ENCODE measurements at regions not wholly inside any gene's neighbourhood (a gene's known extent, or its start where the extent isn't known, plus 50 kb on each side); places are given as distances from the start of the nearest gene placed in this dataset.
"Not testable (repeated sequence)": the region's sequence is repeated elsewhere in the genome, so short reads cannot be mapped to it uniquely, and the experiment has no call there.

- intact Hi-C loops (cut with micrococcal nuclease): no loop called here
- Mint-ChIP-seq H3K4me3 (no peak overlapping the region), H3K36me3 (ENCODE audit: low read depth) (no peaks in the 10 kb centered on the region), H3K27ac (no peak overlapping the region), H3K4me1 (ENCODE audit: low read depth) (peaks cover 24% of the 10 kb centered on the region), H3K27me3 (peaks cover 2% of the 10 kb centered on the region), H3K9me3 (no peaks in the 10 kb centered on the region)
- ChIA-PET CTCF (interaction anchor here (1.1 to 1.5 kb wide), 3 partner anchors 8 to 58 kb away, joined by 3 to 4 read pairs (median 3); no protein-coding TSS in a partner anchor), POLR2A (interaction anchor here (1.2 kb wide), 1 partner anchor 195 kb away, joined by 4 read pairs; no protein-coding TSS in a partner anchor)
- no peak for DNase-seq
- TF ChIP-seq, protein P1, sequence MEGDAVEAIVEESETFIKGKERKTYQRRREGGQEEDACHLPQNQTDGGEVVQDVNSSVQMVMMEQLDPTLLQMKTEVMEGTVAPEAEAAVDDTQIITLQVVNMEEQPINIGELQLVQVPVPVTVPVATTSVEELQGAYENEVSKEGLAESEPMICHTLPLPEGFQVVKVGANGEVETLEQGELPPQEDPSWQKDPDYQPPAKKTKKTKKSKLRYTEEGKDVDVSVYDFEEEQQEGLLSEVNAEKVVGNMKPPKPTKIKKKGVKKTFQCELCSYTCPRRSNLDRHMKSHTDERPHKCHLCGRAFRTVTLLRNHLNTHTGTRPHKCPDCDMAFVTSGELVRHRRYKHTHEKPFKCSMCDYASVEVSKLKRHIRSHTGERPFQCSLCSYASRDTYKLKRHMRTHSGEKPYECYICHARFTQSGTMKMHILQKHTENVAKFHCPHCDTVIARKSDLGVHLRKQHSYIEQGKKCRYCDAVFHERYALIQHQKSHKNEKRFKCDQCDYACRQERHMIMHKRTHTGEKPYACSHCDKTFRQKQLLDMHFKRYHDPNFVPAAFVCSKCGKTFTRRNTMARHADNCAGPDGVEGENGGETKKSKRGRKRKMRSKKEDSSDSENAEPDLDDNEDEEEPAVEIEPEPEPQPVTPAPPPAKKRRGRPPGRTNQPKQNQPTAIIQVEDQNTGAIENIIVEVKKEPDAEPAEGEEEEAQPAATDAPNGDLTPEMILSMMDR (IDR thresholded peaks at IDR 0.05): no peak
- no peak for ATAC-seq
Measured at GRCh38 chr2:136314240-136314639, 196.3 kb upstream of the CXCR4 start.

GRCh38 chr2:136312568-136312967 is 194.6 kb upstream of the CXCR4 start:
- CTCF ChIA-PET; H3K9me3 Mint-ChIP-seq; H3K27ac Mint-ChIP-seq; H3K27me3 Mint-ChIP-seq; intact Hi-C loops (cut with micrococcal nuclease); DNase-seq; H3K36me3 Mint-ChIP-seq (ENCODE audit: low read depth); H3K4me3 Mint-ChIP-seq; POLR2A ChIA-PET; ATAC-seq: not testable (repeated sequence)
- H3K4me1 Mint-ChIP-seq (ENCODE audit: low read depth): peaks cover 21% of the 10 kb centered on the region

GRCh38 chr2:136310797-136311603 is 193.1 kb upstream of the CXCR4 start:
- no peaks in the 10 kb centered on the region for H3K36me3 Mint-ChIP-seq (ENCODE audit: low read depth)
- CTCF ChIA-PET: interaction anchor here (0.7 to 1.7 kb wide), 9 partner anchors 9 to 177 kb away, joined by 3 to 7 read pairs (median 4); no protein-coding TSS in a partner anchor

DNA sequence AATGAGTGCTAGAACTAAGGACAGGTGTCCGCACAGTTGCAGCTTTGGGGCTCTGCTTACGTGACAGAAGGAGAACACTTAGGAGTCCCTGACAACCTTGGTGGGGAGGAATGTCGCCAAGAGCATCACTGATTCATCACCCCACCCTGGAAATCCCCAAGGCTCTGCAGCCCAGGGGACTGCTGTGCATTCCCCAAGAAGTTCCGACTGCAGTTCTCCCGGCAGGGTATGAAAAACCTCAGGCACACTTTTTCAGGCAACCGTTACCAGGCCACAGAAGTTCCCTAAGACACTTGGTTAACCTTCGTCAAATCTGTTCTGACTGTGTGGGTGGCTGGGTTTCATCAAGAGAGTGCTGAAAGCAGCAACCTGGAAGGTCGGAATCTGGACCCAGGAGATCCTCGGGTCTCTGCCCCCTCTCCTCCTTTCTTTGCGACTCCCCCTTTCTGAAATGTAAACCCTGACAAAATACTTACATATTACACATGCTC is 192.1 kb upstream of the CXCR4 start:
- CTCF ChIA-PET: interaction anchor here (0.7 to 1.7 kb wide), 7 partner anchors 8 to 176 kb away, joined by 3 to 7 read pairs (median 4); no protein-coding TSS in a partner anchor

More at GRCh38 chr2:136310797-136311603, 193.1 kb upstream of the CXCR4 start:
- peak; percentile 90 for ATAC-seq
- H3K4me3 Mint-ChIP-seq: peak overlapping the region; percentile 22
- TF ChIP-seq, protein P1 (IDR thresholded peaks at IDR 0.05): no peak
- H3K4me1 Mint-ChIP-seq (ENCODE audit: low read depth): peaks cover 25% of the 10 kb centered on the region
- intact Hi-C loops (cut with micrococcal nuclease): no loop called here
- peak; percentile 64 for DNase-seq
- no peaks in the 10 kb centered on the region for H3K9me3 Mint-ChIP-seq
- peaks cover under 1% of the 10 kb centered on the region for H3K27me3 Mint-ChIP-seq
- peak overlapping the region; percentile 88 for H3K27ac Mint-ChIP-seq
- POLR2A ChIA-PET: interaction anchor here (0.9 to 1.4 kb wide), 5 partner anchors 9 to 98 kb away, joined by 3 to 5 read pairs (median 4); no protein-coding TSS in a partner anchor

DNA sequence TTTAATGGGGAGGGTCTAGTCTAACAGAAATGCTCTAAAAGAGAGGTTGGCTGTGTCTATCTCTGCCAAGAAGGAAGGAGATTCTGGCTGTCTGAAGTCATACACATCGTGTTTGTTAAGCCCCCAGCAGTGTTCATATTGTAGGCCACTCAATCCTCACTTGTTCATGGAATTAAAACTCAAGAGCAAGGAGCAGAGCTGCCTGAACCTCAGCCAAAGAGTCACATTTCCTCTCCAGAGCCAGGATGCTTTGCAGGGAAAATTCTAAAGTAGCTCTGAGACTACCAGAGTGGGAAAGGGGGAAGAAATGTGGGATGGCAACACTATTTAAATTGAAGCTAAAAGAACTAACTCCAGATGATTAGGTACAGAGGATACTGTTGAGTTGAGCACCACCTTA is 190.7 kb upstream of the CXCR4 start:
- Mint-ChIP-seq H3K9me3 (no peaks in the 10 kb centered on the region), H3K27me3 (no peaks in the 10 kb centered on the region), H3K36me3 (ENCODE audit: low read depth) (no peaks in the 10 kb centered on the region), H3K4me3 (no peak overlapping the region), H3K27ac (no peak overlapping the region), H3K4me1 (ENCODE audit: low read depth) (peaks cover 36% of the 10 kb centered on the region)
- no peak for DNase-seq
- intact Hi-C loops (cut with micrococcal nuclease): no loop called here
- TF ChIP-seq, protein P1 (IDR thresholded peaks at IDR 0.05): no peak
- no peak for ATAC-seq
- ChIA-PET CTCF (interaction anchor here (0.6 to 1.9 kb wide), 2 partner anchors 173 to 250 kb away, joined by 3 to 4 read pairs; no protein-coding TSS in a partner anchor), POLR2A (interaction anchor here (0.7 kb wide), 1 partner anchor 249 kb away, joined by 3 read pairs; no protein-coding TSS in a partner anchor)

More for the DNA sequence above, 192.1 kb upstream of the CXCR4 start:
- DNase-seq (peak; percentile 37), ATAC-seq (no peak)
- H3K27ac Mint-ChIP-seq: no peak overlapping the region
- TF ChIP-seq, protein P1 (IDR thresholded peaks at IDR 0.05): no peak
- H3K4me1 Mint-ChIP-seq (ENCODE audit: low read depth): peaks cover 34% of the 10 kb centered on the region
- H3K27me3 Mint-ChIP-seq: no peaks in the 10 kb centered on the region
- no peaks in the 10 kb centered on the region for H3K36me3 Mint-ChIP-seq (ENCODE audit: low read depth)
- H3K9me3 Mint-ChIP-seq: no peaks in the 10 kb centered on the region
- POLR2A ChIA-PET: interaction anchor here (0.9 kb wide), 1 partner anchor 97 kb away, joined by 5 read pairs; no protein-coding TSS in a partner anchor
- intact Hi-C loops (cut with micrococcal nuclease): no loop called here
- H3K4me3 Mint-ChIP-seq: no peak overlapping the region

Data from activated CD8-positive, alpha-beta T cell treated with anti-CD3 and anti-CD28 coated beads for 36 hours (primary cell).